ENCODE measurements at regions not wholly inside any gene's neighbourhood (a gene's known extent, or its start where the extent isn't known, plus 50 kb on each side); places are given as distances from the start of the nearest gene placed in this dataset.

- no peak for TF ChIP-seq POLR2A (IDR thresholded peaks at IDR 0.05)
- no peak for TF ChIP-seq CTCF (IDR thresholded peaks at IDR 0.05)
Measured at GRCh38 chr13:110809871-110810486, 96.5 kb downstream of the ING1 start.
